Naive thymus-derived CD4-positive, alpha-beta T cell (primary cell): ENCODE measurements at regions not wholly inside any gene's neighbourhood (a gene's known extent, or its start where the extent isn't known, plus 50 kb on each side); places are given as distances from the start of the nearest gene placed in this dataset.

Experiments used
- ATAC-seq: fragments of 150-1000 bp; cut with Tn5 transposase; 2 replicates; pipeline ENCODE4 v1.10.0; 2021; ENCODE audit warnings: mild to moderate bottlenecking, moderate library complexity
- CTCF ChIA-PET: fragments of 350-600 bp; sonication (Branson Sonifier 250); formaldehyde crosslinking; loops from one replicate; lab custom pipeline; 2021; ENCODE audit warnings: antibody characterized with exemption; lab: Charles Lee
- POLR2A ChIA-PET: fragments of 350-600 bp; sonication (Branson Sonifier 250); formaldehyde crosslinking; loops from one replicate; lab custom pipeline; 2021; ENCODE audit warnings: antibody characterized with exemption, inconsistent platforms; lab: Charles Lee
- DNase-seq, 9 donors: peaks; one replicate each; pipeline versions ENCODE4 v3.0.0 to v3.0.0-alpha.2; 2020 to 2022; ENCODE audit warnings: mixed read lengths in 1 of 9
- H3K27ac ChIP-seq: one replicate; pipeline ENCODE4 v1.7.0; 2013; ENCODE audit warnings: mild to moderate bottlenecking, low read depth, low read length, moderate library complexity
- H3K27me3 ChIP-seq, 2 donors: one replicate each; pipeline ENCODE4 v1.7.0; 2013; ENCODE audit warnings: low read length in 2 of 2, mild to moderate bottlenecking in 2 of 2, moderate library complexity in 2 of 2; ENCODE audit not compliant: control insufficient read depth in 2 of 2, insufficient read depth in 2 of 2
- H3K36me3 ChIP-seq, 3 experiments: 1 replicate in 2 of 3; 2 replicates in 1 of 3; pipeline ENCODE4 v1.7.0; 2013; ENCODE audit warnings: low read length in 3 of 3, mild to moderate bottlenecking in 3 of 3, moderate library complexity in 1 of 3; ENCODE audit not compliant: insufficient read depth in 3 of 3, control insufficient read depth in 2 of 3
- H3K4me1 ChIP-seq, 2 donors: one replicate each; pipeline ENCODE4 v1.7.0; 2013; ENCODE audit warnings: low read length in 2 of 2, mild to moderate bottlenecking in 2 of 2, moderate library complexity in 1 of 2; ENCODE audit not compliant: control insufficient read depth in 2 of 2, insufficient read depth in 2 of 2
- H3K4me3 ChIP-seq: 2 replicates; pipeline ENCODE4 v1.7.0; 2013; ENCODE audit warnings: mild to moderate bottlenecking, low read length
- H3K9me3 ChIP-seq, 3 experiments: 1 replicate in 2 of 3; 2 replicates in 1 of 3; pipeline ENCODE4 v1.7.0; 2013; ENCODE audit warnings: low read length in 3 of 3; ENCODE audit not compliant: control insufficient read depth in 2 of 3
- H3K27ac Mint-ChIP-seq, 9 donors: one replicate each; pipeline ENCODE4 v1.8.0; 2020 to 2022; ENCODE audit warnings: mixed read lengths in 9 of 9, mild to moderate bottlenecking in 8 of 9, moderate library complexity in 5 of 9, inconsistent platforms in 2 of 9
- H3K27me3 Mint-ChIP-seq, 5 donors: one replicate each; pipeline ENCODE4 v1.8.0; 2021 to 2022; ENCODE audit warnings: mixed read lengths in 5 of 5, mild to moderate bottlenecking in 1 of 5
- H3K36me3 Mint-ChIP-seq, 5 donors: one replicate each; pipeline ENCODE4 v1.8.0; 2020 to 2022; ENCODE audit warnings: mixed read lengths in 5 of 5, mild to moderate bottlenecking in 3 of 5, inconsistent platforms in 1 of 5
- H3K4me1 Mint-ChIP-seq, 7 donors: one replicate each; pipeline ENCODE4 v1.8.0; 2020 to 2022; ENCODE audit warnings: mixed read lengths in 7 of 7, mild to moderate bottlenecking in 3 of 7, inconsistent platforms in 1 of 7
- H3K4me3 Mint-ChIP-seq, 10 donors: one replicate each; pipeline ENCODE4 v1.8.0; 2020 to 2022; ENCODE audit warnings: mild to moderate bottlenecking in 10 of 10, mixed read lengths in 10 of 10, moderate library complexity in 6 of 10, inconsistent platforms in 2 of 10
- H3K9me3 Mint-ChIP-seq, 11 donors: one replicate each; pipeline ENCODE4 v1.8.0; 2020 to 2022; ENCODE audit warnings: mixed read lengths in 11 of 11, mild to moderate bottlenecking in 4 of 11, inconsistent platforms in 1 of 11, moderate library complexity in 1 of 11
- intact Hi-C, 2 donors: fragments of 100-400 bp; cut with micrococcal nuclease; formaldehyde crosslinking; loops; one replicate each; pipeline ENCODE4 v1.15.1; 2023

DNA sequence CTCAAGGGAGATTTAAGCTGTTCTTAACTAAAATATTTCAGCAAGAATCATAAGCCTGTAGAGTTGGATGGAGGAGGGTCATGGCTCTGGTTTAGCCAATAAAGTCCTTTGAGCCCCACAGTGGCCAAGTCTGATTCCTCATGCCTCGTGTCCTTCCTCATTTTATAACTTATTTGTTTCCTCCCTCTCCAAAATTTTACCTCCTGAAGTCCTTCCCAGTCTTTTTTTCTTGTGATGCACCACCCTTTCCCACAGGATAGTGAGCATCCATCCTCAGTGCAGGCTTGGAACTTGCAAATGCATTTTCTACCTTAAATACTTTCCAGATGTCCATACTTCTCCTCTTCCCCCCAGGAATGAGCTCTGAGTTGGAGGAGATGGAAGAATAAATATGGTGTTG is 162.7 kb upstream of the AGTR1 start:
- no peak overlapping the region for H3K27ac ChIP-seq
- H3K4me3 ChIP-seq: no peak overlapping the region
- Mint-ChIP-seq H3K4me1 (no peaks in the 10 kb centered on the region), H3K27me3 (no peaks in the 10 kb centered on the region), H3K4me3 (no peak overlapping the region), H3K9me3 (peaks cover 0 to 7% (median 0%) of the 10 kb centered on the region in 11 donors), H3K36me3 (no peaks in the 10 kb centered on the region), H3K27ac (no peak overlapping the region)
- no peaks in the 10 kb centered on the region for H3K9me3 ChIP-seq
- DNase-seq: no peak
- H3K4me1 ChIP-seq: no peaks in the 10 kb centered on the region
- intact Hi-C loops: no loop called here
- POLR2A ChIA-PET: no interaction called here
- no peak for ATAC-seq
- CTCF ChIA-PET: no interaction called here
- no peaks in the 10 kb centered on the region for H3K36me3 ChIP-seq
- H3K27me3 ChIP-seq: no peaks in the 10 kb centered on the region

- Mint-ChIP-seq H3K9me3 (peaks cover 0 to 5% (median 0%) of the 10 kb centered on the region in 11 donors), H3K4me1 (no peaks in the 10 kb centered on the region), H3K27ac (no peak overlapping the region), H3K36me3 (no peaks in the 10 kb centered on the region), H3K27me3 (no peaks in the 10 kb centered on the region), H3K4me3 (no peak overlapping the region)
- ATAC-seq: no peak
- Histone ChIP-seq H3K27ac (no peak overlapping the region), H3K4me1 (no peaks in the 10 kb centered on the region), H3K4me3 (no peak overlapping the region), H3K27me3 (no peaks in the 10 kb centered on the region), H3K36me3 (no peaks in the 10 kb centered on the region), H3K9me3 (no peaks in the 10 kb centered on the region)
- no peak for DNase-seq
- CTCF ChIA-PET: no interaction called here
- intact Hi-C loops: no loop called here
- POLR2A ChIA-PET: no interaction called here
Observed at GRCh38 chr3:148540266-148540665, 157.4 kb upstream of the AGTR1 start.

GRCh38 chr3:148540851-148541250 is 156.9 kb upstream of the AGTR1 start:
- Histone ChIP-seq H3K9me3 (no peaks in the 10 kb centered on the region), H3K4me1 (no peaks in the 10 kb centered on the region), H3K36me3 (no peaks in the 10 kb centered on the region), H3K27ac (no peak overlapping the region), H3K4me3 (no peak overlapping the region), H3K27me3 (no peaks in the 10 kb centered on the region)
- H3K27ac Mint-ChIP-seq: no peak overlapping the region
- H3K4me1 Mint-ChIP-seq: no peaks in the 10 kb centered on the region
- POLR2A ChIA-PET: no interaction called here
- CTCF ChIA-PET: no interaction called here
- no peaks in the 10 kb centered on the region for H3K27me3 Mint-ChIP-seq
- ATAC-seq: no peak
- H3K4me3 Mint-ChIP-seq: no peak overlapping the region
- intact Hi-C loops: no loop called here
- DNase-seq: no peak
- H3K36me3 Mint-ChIP-seq: no peaks in the 10 kb centered on the region
- peaks cover 0 to 5% (median 0%) of the 10 kb centered on the region in 11 donors for H3K9me3 Mint-ChIP-seq

GRCh38 chr3:148546959-148547358 is 150.7 kb upstream of the AGTR1 start:
- H3K36me3 ChIP-seq: no peaks in the 10 kb centered on the region
- DNase-seq (no peak), ATAC-seq (no peak)
- H3K27me3 ChIP-seq: no peaks in the 10 kb centered on the region
- no peak overlapping the region for H3K27ac ChIP-seq
- no peak overlapping the region for H3K4me3 ChIP-seq
- CTCF ChIA-PET: no interaction called here
- H3K27ac Mint-ChIP-seq: no peak overlapping the region
- POLR2A ChIA-PET: no interaction called here
- H3K9me3 Mint-ChIP-seq: peaks cover 0 to 5% (median 0%) of the 10 kb centered on the region in 11 donors
- intact Hi-C loops: no loop called here
- no peaks in the 10 kb centered on the region for H3K36me3 Mint-ChIP-seq
- no peaks in the 10 kb centered on the region for H3K4me1 Mint-ChIP-seq
- H3K4me3 Mint-ChIP-seq: no peak overlapping the region
- no peaks in the 10 kb centered on the region for H3K27me3 Mint-ChIP-seq
- no peaks in the 10 kb centered on the region for H3K4me1 ChIP-seq
- H3K9me3 ChIP-seq: no peaks in the 10 kb centered on the region

DNA sequence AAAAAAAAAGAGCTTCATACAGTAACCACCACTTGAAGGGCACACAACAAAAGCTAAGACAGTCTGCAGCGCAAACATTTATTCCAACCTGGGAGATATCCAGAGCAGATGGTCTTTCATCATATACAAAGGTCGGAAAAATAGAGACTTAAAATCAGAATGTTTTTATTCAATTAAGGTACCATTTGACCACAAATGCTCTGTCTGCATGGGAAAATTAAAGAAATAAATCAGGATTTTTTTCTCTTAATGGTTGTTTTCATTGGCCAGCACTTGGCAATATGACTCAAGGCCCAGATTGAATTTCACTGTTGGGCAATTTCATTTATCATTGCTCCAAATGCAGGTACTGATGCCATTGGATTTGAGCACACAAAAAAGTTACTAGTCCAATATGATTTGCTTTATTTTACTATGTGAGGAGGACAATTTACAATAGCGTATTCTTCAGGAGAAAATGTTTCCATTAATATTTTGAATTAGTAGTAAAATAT is 145.9 kb upstream of the AGTR1 start:
- Mint-ChIP-seq H3K4me1 (no peaks in the 10 kb centered on the region), H3K36me3 (no peaks in the 10 kb centered on the region), H3K27ac (no peak overlapping the region), H3K9me3 (peaks cover 0 to 5% (median 0%) of the 10 kb centered on the region in 11 donors), H3K4me3 (no peak overlapping the region), H3K27me3 (no peaks in the 10 kb centered on the region)
- Histone ChIP-seq H3K36me3 (no peaks in the 10 kb centered on the region), H3K27me3 (no peaks in the 10 kb centered on the region), H3K27ac (no peak overlapping the region), H3K4me1 (no peaks in the 10 kb centered on the region), H3K4me3 (no peak overlapping the region), H3K9me3 (no peaks in the 10 kb centered on the region)
- ATAC-seq: no peak
- intact Hi-C loops: no loop called here
- POLR2A ChIA-PET: no interaction called here
- DNase-seq: no peak
- CTCF ChIA-PET: no interaction called here

DNA sequence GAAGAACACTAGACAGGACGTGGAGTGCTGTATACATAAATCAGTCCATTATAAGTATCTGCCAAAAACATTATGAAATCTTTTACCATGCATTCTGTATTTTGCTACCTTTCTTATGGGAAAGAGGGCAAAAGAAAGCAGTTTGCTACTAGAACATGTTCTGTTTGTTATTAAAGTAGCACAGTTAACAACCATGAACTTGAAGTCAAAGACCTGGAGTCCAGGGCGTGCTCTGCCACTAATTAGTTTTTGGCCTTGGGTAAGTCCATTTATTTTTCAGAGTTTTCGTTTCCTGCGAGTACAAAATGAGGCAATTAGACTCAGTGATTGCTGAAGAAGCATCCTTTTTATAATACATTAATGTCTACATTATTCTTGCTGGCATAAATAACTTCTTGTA is 143.3 kb upstream of the AGTR1 start:
- H3K27ac Mint-ChIP-seq: no peak overlapping the region
- no peak for ATAC-seq

DNA sequence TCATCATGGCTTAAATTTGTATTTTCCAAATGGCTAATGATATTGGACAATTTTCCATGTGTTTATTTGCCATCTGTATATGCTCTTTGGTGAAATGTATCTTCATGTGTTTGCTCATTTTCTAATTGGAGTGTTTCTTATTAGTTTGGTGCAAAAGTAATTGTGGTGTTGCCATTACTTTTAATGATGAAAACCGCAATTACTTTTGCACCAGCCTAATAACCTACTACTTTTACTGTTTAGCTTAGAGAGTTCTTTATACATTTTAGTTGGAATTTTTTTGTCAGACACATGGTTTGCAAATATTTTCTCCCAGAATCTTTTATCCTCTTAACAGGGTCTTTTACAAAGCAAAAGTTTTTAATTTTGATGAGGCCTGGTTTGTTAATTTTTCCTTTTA is 141.0 kb upstream of the AGTR1 start:
- Mint-ChIP-seq H3K4me1 (no peaks in the 10 kb centered on the region), H3K4me3 (no peak overlapping the region), H3K9me3 (peaks cover 0 to 10% (median 5%) of the 10 kb centered on the region in 11 donors), H3K27me3 (no peaks in the 10 kb centered on the region), H3K36me3 (no peaks in the 10 kb centered on the region), H3K27ac (no peak overlapping the region)
- CTCF ChIA-PET: no interaction called here
- ATAC-seq: no peak
- H3K4me1 ChIP-seq: no peaks in the 10 kb centered on the region
- POLR2A ChIA-PET: no interaction called here
- H3K27ac ChIP-seq: no peak overlapping the region
- H3K4me3 ChIP-seq: no peak overlapping the region
- intact Hi-C loops: no loop called here
- no peak for DNase-seq
- H3K36me3 ChIP-seq: no peaks in the 10 kb centered on the region
- no peaks in the 10 kb centered on the region for H3K9me3 ChIP-seq
- no peaks in the 10 kb centered on the region for H3K27me3 ChIP-seq

More for the DNA sequence above, 143.3 kb upstream of the AGTR1 start:
- Mint-ChIP-seq H3K4me3 (no peak overlapping the region), H3K27me3 (no peaks in the 10 kb centered on the region), H3K4me1 (no peaks in the 10 kb centered on the region), H3K36me3 (no peaks in the 10 kb centered on the region), H3K9me3 (peaks cover 0 to 4% (median 0%) of the 10 kb centered on the region in 11 donors)
- no peak for DNase-seq
- Histone ChIP-seq H3K9me3 (no peaks in the 10 kb centered on the region), H3K27me3 (no peaks in the 10 kb centered on the region), H3K36me3 (no peaks in the 10 kb centered on the region), H3K4me1 (no peaks in the 10 kb centered on the region), H3K4me3 (no peak overlapping the region), H3K27ac (no peak overlapping the region)
- intact Hi-C loops: no loop called here
- ChIA-PET CTCF (no interaction called here), POLR2A (no interaction called here)
